ENCODE measurements at regions not wholly inside any gene's neighbourhood (a gene's known extent, or its start where the extent isn't known, plus 50 kb on each side); places are given as distances from the start of the nearest gene placed in this dataset.

- Histone ChIP-seq H3K9me3 (ENCODE audit: insufficient read depth in 2 of 2, low read depth in 1 of 2, low read length in 1 of 2) (no peaks in the 10 kb centered on the region), H3K23ac (ENCODE audit: insufficient read length) (no peak overlapping the region), H3K56ac (replicated peaks; ENCODE audit: insufficient read length, low read depth, low read length) (no peak overlapping the region), H2BK120ac (replicated peaks; ENCODE audit: low read depth, low read length) (no peak overlapping the region), H3K36me3 (ENCODE audit: control insufficient read depth in 2 of 4, insufficient read depth in 4 of 4, low read length in 3 of 4) (no peaks in the 10 kb centered on the region), H3K27ac (ENCODE audit: low read depth, low read length) (no peak overlapping the region), H3K4me1 (replicated peaks in 1 of 4; ENCODE audit: control insufficient read depth in 3 of 4, insufficient read depth in 4 of 4, low read length in 3 of 4) (no peaks in the 10 kb centered on the region; a peak in 1 of 7 replicates), H3K18ac (ENCODE audit: extremely low read depth, low read length) (peak overlapping the region; percentile 82; the same call in 1 of the 2 replicates), H3K14ac (ENCODE audit: insufficient read length) (no peak overlapping the region), H3K4ac (replicated peaks; ENCODE audit: insufficient read length, low read depth, low read length) (no peak overlapping the region), H3K79me2 (ENCODE audit: control insufficient read depth in 1 of 2, insufficient read depth in 2 of 2, low read length in 2 of 2) (no peaks in the 10 kb centered on the region), H4K20me1 (replicated peaks in 1 of 2; ENCODE audit: control insufficient read depth in 1 of 2, insufficient read depth in 2 of 2, low read length in 2 of 2) (no peaks in the 10 kb centered on the region), H2BK5ac (ENCODE audit: low read depth, low read length) (no peak overlapping the region), H2AK5ac (ENCODE audit: low read depth, low read length) (0 out of 2 replicates have a peak overlapping the region, but pooled peaks have one; percentile 43), H3K27me3 (replicated peaks in 1 of 4; ENCODE audit: control insufficient read depth in 3 of 4, extremely low read depth in 1 of 4, insufficient read depth in 3 of 4, low read length in 3 of 4) (no peaks in the 10 kb centered on the region), H4K8ac (ENCODE audit: extremely low read depth, insufficient read depth, low read length) (no peak overlapping the region), H2AFZ (ENCODE audit: low read length) (no peak overlapping the region), H4K5ac (ENCODE audit: insufficient read length, low read depth, low read length) (no peak overlapping the region), H4K91ac (replicated peaks; ENCODE audit: insufficient read length, low read length) (no peak overlapping the region), H2BK15ac (ENCODE audit: low read length) (no peak overlapping the region), H3K9ac (replicated peaks in 1 of 4; ENCODE audit: extremely low read depth in 1 of 4, low read depth in 3 of 4, low read length in 3 of 4) (peak overlapping the region in 1 of 4 experiments; percentile 4; a peak in 1 of 7 replicates), H3K23me2 (ENCODE audit: low read depth, low read length) (no peaks in the 10 kb centered on the region; the same call in 1 of the 2 replicates), H3K4me3 (ENCODE audit: extremely low read depth in 1 of 4, insufficient read depth in 2 of 4, low read depth in 3 of 4, low read length in 4 of 4) (no peak overlapping the region), H3K79me1 (ENCODE audit: low read depth, low read length) (no peaks in the 10 kb centered on the region), H3K4me2 (ENCODE audit: insufficient read depth in 1 of 2, low read depth in 2 of 2, low read length in 2 of 2) (no peak overlapping the region), H2BK12ac (ENCODE audit: low read depth, low read length) (peak overlapping the region; percentile 39; the same call in 1 of the 2 replicates), H2BK20ac (ENCODE audit: low read length) (no peak overlapping the region)
- 60% methylated on average over 4 of the region's 4 CpGs; no CpG with 5 or more reads in 1 of the 2 experiments for WGBS, 2 experiments (ENCODE audit: extremely low coverage in 1 of 2, insufficient coverage in 1 of 2, insufficient read length in 1 of 2, insufficient replicate concordance in 2 of 2, low coverage in 1 of 2, low lambda C conversion rate in 2 of 2, missing lambda C conversion rate in 1 of 2)
- FAIRE-seq (no peak), DNase-seq (ENCODE audit: low read depth in 1 of 2, low spot score in 2 of 2) (no peak)
- ChIA-PET CTCF (ENCODE audit: partially characterized antibody) (interaction anchor here (0.7 to 1.2 kb wide), 2 partner anchors 267 to 273 kb away, joined by 3 read pairs; partner anchors contain the start of gene ENC1), POLR2A (ENCODE audit: partially characterized antibody) (no interaction called here)
- TF ChIP-seq POU5F1 (IDR thresholded peaks at IDR 0.05; ENCODE audit: low read depth, low read length) = no peak
- no peak for TF ChIP-seq ATF2 (IDR thresholded peaks at IDR 0.05; ENCODE audit: low read length)
- TF ChIP-seq KDM4A (IDR thresholded peaks at IDR 0.05; ENCODE audit: low read depth, low read length, severe bottlenecking) = no peak
- TF ChIP-seq SUZ12 (IDR thresholded peaks at IDR 0.05; ENCODE audit: low read length) = no peak
- no peak for TF ChIP-seq JUND (IDR thresholded peaks at IDR 0.05; ENCODE audit: low read length)
- no peak for TF ChIP-seq SP4 (IDR thresholded peaks at IDR 0.05; ENCODE audit: low read length)
- no peak for TF ChIP-seq SP1 (IDR thresholded peaks at IDR 0.05; ENCODE audit: low read depth, low read length)
- TF ChIP-seq KDM5A (IDR thresholded peaks at IDR 0.05; ENCODE audit: low read length) = no peak
- TF ChIP-seq GTF2F1 (IDR thresholded peaks at IDR 0.05; ENCODE audit: borderline replicate concordance, low read depth, low read length) = no peak
- TF ChIP-seq CTBP2 (IDR thresholded peaks at IDR 0.05; ENCODE audit: borderline replicate concordance, insufficient read depth, insufficient read length, low read length) = no peak
- TF ChIP-seq TAF7 (optimal IDR thresholded peaks at IDR 0.05; ENCODE audit: borderline replicate concordance, low read depth, low read length) = no peak
- no peak for TF ChIP-seq EP300 (IDR thresholded peaks at IDR 0.05; ENCODE audit: borderline replicate concordance in 1 of 2, low read depth in 2 of 2, low read length in 2 of 2)
Measured at GRCh38 chr5:74367241-74367733, 273.2 kb downstream of the ENC1 start.
